ENCODE measurements at regions not wholly inside any gene's neighbourhood (a gene's known extent, or its start where the extent isn't known, plus 50 kb on each side); places are given as distances from the start of the nearest gene placed in this dataset.

DNA sequence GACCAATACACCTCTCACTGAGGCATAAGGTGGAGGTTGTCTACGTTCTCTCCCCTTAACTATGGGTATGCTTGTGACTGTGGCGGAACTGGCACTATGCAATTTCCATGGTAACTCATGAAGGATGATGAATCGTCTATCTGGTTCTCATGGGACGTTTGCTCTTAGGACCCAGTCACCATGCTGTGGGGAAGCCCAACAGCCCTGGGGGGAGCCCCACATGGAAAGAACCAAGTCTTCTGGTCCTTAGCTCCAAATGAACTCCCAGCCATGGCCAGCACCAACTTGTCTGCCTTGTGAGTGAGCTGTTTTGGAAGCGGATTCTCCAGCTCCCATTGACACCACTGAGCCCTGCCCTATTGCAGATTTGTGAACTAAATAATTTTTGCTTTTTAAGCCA lies 188.7 kb upstream of the S1PR3 start:
- H3K27ac ChIP-seq (ENCODE audit: control insufficient read depth, insufficient read depth) = no peak overlapping the region
- H3K36me3 ChIP-seq (ENCODE audit: control insufficient read depth in 2 of 2, insufficient read depth in 2 of 2, low read length in 1 of 2) = no peaks in the 10 kb centered on the region
- intact Hi-C loops (cut with micrococcal nuclease; ENCODE audit: unreplicated experiment) = no loop called here
- H3K9ac ChIP-seq (ENCODE audit: control insufficient read depth, insufficient read depth, low read length) = no peak overlapping the region
- in situ Hi-C loops (cut with MboI) = no loop called here
- ChIA-PET RAD21 (ENCODE audit: unreplicated experiment) (no interaction called here), CTCF (no interaction called here), SMC1A (ENCODE audit: uncharacterized antibody, unreplicated experiment) (no interaction called here), POLR2A (no interaction called here)
- no peak for ATAC-seq
- H2AFZ ChIP-seq (ENCODE audit: control insufficient read depth, low read depth, low read length) = no peak overlapping the region
- WGBS (ENCODE audit: insufficient coverage, insufficient replicate concordance, low lambda C conversion rate, missing lambda C conversion rate) = 18% methylated on average over 5 of the region's 5 CpGs
- no TSS peak for BruUV-seq (replicated peaks)
- H3K9me3 ChIP-seq (replicated peaks; ENCODE audit: control insufficient read depth, insufficient read depth, low read length) = no peaks in the 10 kb centered on the region
- H3K4me1 ChIP-seq (ENCODE audit: control insufficient read depth, insufficient read depth, low read length) = no peaks in the 10 kb centered on the region
- FAIRE-seq = no peak
- peaks cover 0 to 2% of the 10 kb centered on the region in 2 experiments; a peak in 1 of 4 replicates for H3K27me3 ChIP-seq (replicated peaks in 1 of 2; ENCODE audit: control insufficient read depth in 2 of 2, insufficient read depth in 2 of 2, low read length in 1 of 2)
- TF ChIP-seq ZNF274 (IDR thresholded peaks at IDR 0.05; ENCODE audit: insufficient read depth, insufficient read length) (no peak), SMAD1 (IDR thresholded peaks at IDR 0.05; ENCODE audit: low read depth, partially characterized antibody) (no peak), MXI1 (IDR thresholded peaks at IDR 0.05; ENCODE audit: low read depth, low read length) (no peak)
- no peak overlapping the region for H3K4me2 ChIP-seq (ENCODE audit: control insufficient read depth, insufficient read depth)
- DNase-seq (ENCODE audit: low read depth, low spot score) = no peak
- H4K20me1 ChIP-seq (ENCODE audit: control insufficient read depth, insufficient read depth) = no peaks in the 10 kb centered on the region
- H3K79me2 ChIP-seq (ENCODE audit: control insufficient read depth, insufficient read depth, low read length) = no peaks in the 10 kb centered on the region
- H3K4me3 ChIP-seq = no peak overlapping the region

DNA sequence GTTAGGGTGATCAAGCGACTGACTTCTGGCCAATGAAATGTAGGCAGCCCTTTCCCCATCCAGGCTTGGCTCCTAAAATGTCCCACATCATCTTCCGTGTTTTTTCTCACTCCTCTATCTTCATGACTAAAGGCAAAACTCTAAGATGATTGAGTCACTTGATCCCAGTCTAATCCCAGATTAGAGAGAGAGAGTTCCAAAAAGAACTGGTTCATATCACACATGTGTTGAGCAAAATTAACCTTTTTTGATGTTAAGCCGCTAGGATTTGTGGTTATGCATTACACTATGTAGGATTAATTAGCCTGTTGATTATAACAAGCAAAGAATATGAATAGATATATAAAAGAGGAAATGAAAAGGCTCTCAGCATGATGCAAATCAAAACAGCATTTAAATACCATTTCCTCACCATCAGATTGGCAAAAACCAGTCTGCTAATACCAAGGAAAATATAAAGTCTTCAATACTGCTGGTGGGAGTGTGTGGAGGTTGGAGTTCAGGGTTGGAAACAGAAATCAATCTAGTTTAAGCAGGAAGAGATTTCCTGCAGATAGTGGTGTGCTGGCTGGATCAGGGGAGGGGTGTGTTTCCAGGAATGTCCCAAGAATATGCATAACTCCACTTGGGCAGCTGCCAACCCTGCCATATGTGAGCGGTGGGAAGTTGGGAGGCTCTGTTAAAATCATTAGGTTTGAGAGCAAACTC lies 187.6 kb upstream of the S1PR3 start:
- WGBS (ENCODE audit: insufficient coverage, insufficient replicate concordance, low lambda C conversion rate, missing lambda C conversion rate) = 11% methylated on average over 4 of the region's 4 CpGs
- no TSS peak for BruUV-seq (replicated peaks)
- no peak for ATAC-seq
- Histone ChIP-seq H2AFZ (ENCODE audit: control insufficient read depth, low read depth, low read length) (no peak overlapping the region), H3K4me1 (ENCODE audit: control insufficient read depth, insufficient read depth, low read length) (no peaks in the 10 kb centered on the region), H3K27me3 (replicated peaks in 1 of 2; ENCODE audit: control insufficient read depth in 2 of 2, insufficient read depth in 2 of 2, low read length in 1 of 2) (peaks cover 0 to 2% of the 10 kb centered on the region in 2 experiments; a peak in 1 of 4 replicates), H3K36me3 (ENCODE audit: control insufficient read depth in 2 of 2, insufficient read depth in 2 of 2, low read length in 1 of 2) (no peaks in the 10 kb centered on the region), H4K20me1 (ENCODE audit: control insufficient read depth, insufficient read depth) (no peaks in the 10 kb centered on the region), H3K9me3 (replicated peaks; ENCODE audit: control insufficient read depth, insufficient read depth, low read length) (no peaks in the 10 kb centered on the region), H3K27ac (ENCODE audit: control insufficient read depth, insufficient read depth) (no peak overlapping the region), H3K4me3 (no peak overlapping the region), H3K9ac (ENCODE audit: control insufficient read depth, insufficient read depth, low read length) (no peak overlapping the region), H3K4me2 (ENCODE audit: control insufficient read depth, insufficient read depth) (no peak overlapping the region), H3K79me2 (ENCODE audit: control insufficient read depth, insufficient read depth, low read length) (no peaks in the 10 kb centered on the region)
- no peak for FAIRE-seq
- ChIA-PET CTCF (no interaction called here), RAD21 (ENCODE audit: unreplicated experiment) (no interaction called here), SMC1A (ENCODE audit: uncharacterized antibody, unreplicated experiment) (no interaction called here), POLR2A (no interaction called here)
- intact Hi-C loops (cut with micrococcal nuclease; ENCODE audit: unreplicated experiment) = no loop called here
- in situ Hi-C loops (cut with MboI) = no loop called here
- no peak for DNase-seq (ENCODE audit: low read depth, low spot score)
- TF ChIP-seq EED (IDR thresholded peaks at IDR 0.05; ENCODE audit: low read depth) (no peak), NFIC (IDR thresholded peaks at IDR 0.05; ENCODE audit: low read depth, low read length) (no peak), RAD21 (IDR thresholded peaks at IDR 0.05; ENCODE audit: insufficient read depth, low read depth, low read length) (no peak), ESRRA (IDR thresholded peaks at IDR 0.05; ENCODE audit: low read length) (no peak), IRF4 (IDR thresholded peaks at IDR 0.05; ENCODE audit: low read depth, low read length) (no peak), NRF1 (conservative IDR thresholded peaks at IDR 0.05; ENCODE audit: low read depth, low read length) (no peak)
- TF ChIP-seq, protein P1, sequence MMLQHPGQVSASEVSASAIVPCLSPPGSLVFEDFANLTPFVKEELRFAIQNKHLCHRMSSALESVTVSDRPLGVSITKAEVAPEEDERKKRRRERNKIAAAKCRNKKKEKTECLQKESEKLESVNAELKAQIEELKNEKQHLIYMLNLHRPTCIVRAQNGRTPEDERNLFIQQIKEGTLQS (IDR thresholded peaks at IDR 0.05; ENCODE audit: borderline replicate concordance, extremely low read depth, low read depth, low read length) = no peak
- TF ChIP-seq, protein P2, sequence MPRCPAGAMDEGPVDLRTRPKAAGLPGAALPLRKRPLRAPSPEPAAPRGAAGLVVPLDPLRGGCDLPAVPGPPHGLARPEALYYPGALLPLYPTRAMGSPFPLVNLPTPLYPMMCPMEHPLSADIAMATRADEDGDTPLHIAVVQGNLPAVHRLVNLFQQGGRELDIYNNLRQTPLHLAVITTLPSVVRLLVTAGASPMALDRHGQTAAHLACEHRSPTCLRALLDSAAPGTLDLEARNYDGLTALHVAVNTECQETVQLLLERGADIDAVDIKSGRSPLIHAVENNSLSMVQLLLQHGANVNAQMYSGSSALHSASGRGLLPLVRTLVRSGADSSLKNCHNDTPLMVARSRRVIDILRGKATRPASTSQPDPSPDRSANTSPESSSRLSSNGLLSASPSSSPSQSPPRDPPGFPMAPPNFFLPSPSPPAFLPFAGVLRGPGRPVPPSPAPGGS (IDR thresholded peaks at IDR 0.05; ENCODE audit: borderline replicate concordance, insufficient read depth, low read depth, low read length, poor library complexity, severe bottlenecking) = no peak
- TF ChIP-seq, protein P3, sequence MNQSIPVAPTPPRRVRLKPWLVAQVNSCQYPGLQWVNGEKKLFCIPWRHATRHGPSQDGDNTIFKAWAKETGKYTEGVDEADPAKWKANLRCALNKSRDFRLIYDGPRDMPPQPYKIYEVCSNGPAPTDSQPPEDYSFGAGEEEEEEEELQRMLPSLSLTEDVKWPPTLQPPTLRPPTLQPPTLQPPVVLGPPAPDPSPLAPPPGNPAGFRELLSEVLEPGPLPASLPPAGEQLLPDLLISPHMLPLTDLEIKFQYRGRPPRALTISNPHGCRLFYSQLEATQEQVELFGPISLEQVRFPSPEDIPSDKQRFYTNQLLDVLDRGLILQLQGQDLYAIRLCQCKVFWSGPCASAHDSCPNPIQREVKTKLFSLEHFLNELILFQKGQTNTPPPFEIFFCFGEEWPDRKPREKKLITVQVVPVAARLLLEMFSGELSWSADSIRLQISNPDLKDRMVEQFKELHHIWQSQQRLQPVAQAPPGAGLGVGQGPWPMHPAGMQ (IDR thresholded peaks at IDR 0.05; ENCODE audit: borderline replicate concordance) = no peak
